GM12878 (cell line): ENCODE measurements at regions not wholly inside any gene's neighbourhood (a gene's known extent, or its start where the extent isn't known, plus 50 kb on each side); places are given as distances from the start of the nearest gene placed in this dataset.

Source experiments
- ATAC-seq: fragments of 200-7000 bp; cut with Tn5 transposase; 3 replicates; pipeline ENCODE4 v1.9.1; 2020; ENCODE audit warnings: mild to moderate bottlenecking, moderate library complexity
- BruUV-seq: library from RNA; stranded (reverse); fragments of 400-500 nt; replicated peaks from 2 replicates; lab custom pipeline; 2021; lab: Mats Ljungman, UMichigan
- CTCF ChIA-PET: fragments of 300-600 bp; sonication (Branson Sonifier 250); formaldehyde crosslinking; extraction: SDS; loops from one replicate; lab custom pipeline; 2021; ENCODE audit warnings: inconsistent platforms; lab: Yijun Ruan, JAX
- POLR2A ChIA-PET: fragments of 350-600 bp; formaldehyde crosslinking; extraction: SDS; loops from one replicate; lab custom pipeline; 2021; ENCODE audit warnings: inconsistent platforms; lab: Charles Lee
- RAD21 ChIA-PET: fragments of 300-600 bp; sonication (Branson Sonifier 250); formaldehyde crosslinking; loops from one replicate; lab custom pipeline; 2023; ENCODE audit warnings: antibody characterized with exemption; ENCODE audit not compliant: unreplicated experiment; lab: Charles Lee
- SMC1A ChIA-PET: fragments of 300-600 bp; sonication (Branson Sonifier 250); formaldehyde crosslinking; loops from one replicate; lab custom pipeline; 2023; ENCODE audit not compliant: unreplicated experiment, uncharacterized antibody; lab: Charles Lee
- DNase-seq: peaks from one replicate; pipeline ENCODE4 v3.0.0-alpha.2; 2011; ENCODE audit warnings: low read depth, low spot score
- FAIRE-seq: peaks from 3 replicates; lab custom pipeline; 2011; peaks lifted over from hg19 to GRCh38; lab: Jason Lieb, UNC
- H2AFZ ChIP-seq: 2 replicates; pipeline ENCODE4 v1.6.0; 2011; ENCODE audit warnings: low read depth, low read length, control low read depth; ENCODE audit not compliant: control insufficient read depth
- H3K27ac ChIP-seq: 2 replicates; pipeline ENCODE4 v1.5.1; 2011; ENCODE audit warnings: control low read depth; ENCODE audit not compliant: control insufficient read depth, insufficient read depth
- H3K27me3 ChIP-seq, 2 experiments: replicated peaks in 1 of 2; 2 replicates each; pipeline versions ENCODE4 v1.6.0 to v1.6.1; 2011; ENCODE audit warnings: low read length in 1 of 2; ENCODE audit not compliant: control insufficient read depth in 2 of 2, insufficient read depth in 2 of 2
- H3K36me3 ChIP-seq, 2 experiments: 2 replicates each; pipeline ENCODE4 v1.5.1; 2011; ENCODE audit warnings: low read length in 1 of 2; ENCODE audit not compliant: control insufficient read depth in 2 of 2, insufficient read depth in 2 of 2
- H3K4me1 ChIP-seq: 2 replicates; pipeline ENCODE4 v1.6.1; 2011; ENCODE audit warnings: mild to moderate bottlenecking, low read length, moderate library complexity, mixed read lengths; ENCODE audit not compliant: control insufficient read depth, insufficient read depth
- H3K4me2 ChIP-seq: 2 replicates; pipeline ENCODE4 v1.6.0; 2011; ENCODE audit warnings: control low read depth; ENCODE audit not compliant: control insufficient read depth, insufficient read depth
- H3K4me3 ChIP-seq: fragments of 200-600 bp; sonication (generic); 2 replicates; pipeline ENCODE4 v1.5.1; 2016
- H3K79me2 ChIP-seq: 2 replicates; pipeline ENCODE4 v1.6.0; 2011; ENCODE audit warnings: low read length; ENCODE audit not compliant: control insufficient read depth, insufficient read depth
- H3K9ac ChIP-seq: 2 replicates; pipeline ENCODE4 v1.8.0; 2011; ENCODE audit warnings: low read length, control low read depth, mixed read lengths; ENCODE audit not compliant: control insufficient read depth, insufficient read depth
- H3K9me3 ChIP-seq: replicated peaks from 3 replicates; pipeline ENCODE4 v1.5.1; 2011; ENCODE audit warnings: mild to moderate bottlenecking, low read length; ENCODE audit not compliant: control insufficient read depth, insufficient read depth
- H4K20me1 ChIP-seq: 2 replicates; pipeline ENCODE4 v1.6.0; 2011; ENCODE audit not compliant: control insufficient read depth, insufficient read depth
- BCL11A ChIP-seq: IDR thresholded peaks from 2 replicates; pipeline ENCODE4 v1.6.1; 2011; ENCODE audit warnings: low read depth, low read length
- JUND ChIP-seq: IDR thresholded peaks from 2 replicates; pipeline ENCODE4 v1.6.1; 2012; ENCODE audit warnings: low read depth, mild to moderate bottlenecking, low read length, improper control_type of control experiment, moderate library complexity
- MTA3 ChIP-seq: IDR thresholded peaks from 2 replicates; pipeline ENCODE4 v1.6.1; 2012; ENCODE audit warnings: low read length, inconsistent platforms, borderline replicate concordance
- NRF1 ChIP-seq: conservative IDR thresholded peaks from 2 replicates; pipeline ENCODE4 v1.6.1; 2011; ENCODE audit warnings: mild to moderate bottlenecking, low read depth, low read length, improper control_type of control experiment
- POLR2A ChIP-seq: IDR thresholded peaks from 2 replicates; pipeline ENCODE4 v1.6.1; 2011; ENCODE audit warnings: low read depth, mild to moderate bottlenecking, low read length
- RCOR1 ChIP-seq: conservative IDR thresholded peaks from 2 replicates; pipeline ENCODE4 v1.6.1; 2012; ENCODE audit warnings: low read depth, low read length, improper control_type of control experiment
- RELA ChIP-seq: fragments of 450-650 bp; IDR thresholded peaks from 2 replicates; pipeline ENCODE4 v1.8.0; 2014; ENCODE audit warnings: borderline replicate concordance; ENCODE audit not compliant: partially characterized antibody
- SIN3A ChIP-seq: IDR thresholded peaks from 2 replicates; pipeline ENCODE4 v1.6.1; 2012; ENCODE audit warnings: low read depth, low read length, improper control_type of control experiment
- SUZ12 ChIP-seq: fragments of 200-600 bp; sonication (generic); IDR thresholded peaks from one replicate; pipeline ENCODE4 v1.6.1; 2018; ENCODE audit warnings: antibody characterized with exemption, mild to moderate bottlenecking; ENCODE audit not compliant: unreplicated experiment
- ZBED1 ChIP-seq: IDR thresholded peaks from 2 replicates; pipeline ENCODE4 v1.6.1; 2016; ENCODE audit warnings: borderline replicate concordance
- ZNF274 ChIP-seq: IDR thresholded peaks from one replicate; pipeline ENCODE4 v1.8.0; 2011; ENCODE audit not compliant: insufficient read length, insufficient read depth
- ZSCAN29 ChIP-seq: fragments of 450-650 bp; IDR thresholded peaks from 2 replicates; pipeline ENCODE4 v1.6.1; 2017; ENCODE audit warnings: mild to moderate bottlenecking, moderate library complexity
- WGBS: methylation state at CpG from one replicate; pipeline ENCODE4 v1.1.6; 2016; ENCODE audit warnings: low lambda C conversion rate; ENCODE audit not compliant: insufficient replicate concordance, insufficient coverage; ENCODE audit errors: missing lambda C conversion rate; 5-methylcytosine and 5-hydroxymethylcytosine counted together
- in situ Hi-C: fragments of 300-500 bp; cut with MboI; formaldehyde crosslinking; loops from 9 replicates; pipeline ENCODE4 v1.14.3; 2018; ENCODE audit warnings: mixed read lengths
- intact Hi-C: fragments of 100-400 bp; cut with micrococcal nuclease; formaldehyde crosslinking; loops from one replicate; pipeline ENCODE4 v1.14.2; 2022; ENCODE audit not compliant: unreplicated experiment
- TF ChIP-seq, protein P1 (sequence below): fragments of 450-650 bp; IDR thresholded peaks from 2 replicates; pipeline ENCODE4 v1.6.1; 2017; ENCODE audit warnings: borderline replicate concordance
- TF ChIP-seq, protein P2 (sequence below): IDR thresholded peaks from 2 replicates; pipeline ENCODE4 v1.6.1; 2011; ENCODE audit warnings: borderline replicate concordance, low read depth, mild to moderate bottlenecking, moderate library complexity, mixed read lengths, low read length; ENCODE audit not compliant: insufficient read depth; ENCODE audit errors: extremely low read length
- TF ChIP-seq, protein P3 (sequence below): fragments of 450-650 bp; formaldehyde crosslinking; IDR thresholded peaks from 2 replicates; pipeline ENCODE4 v1.5.0; 2022; ENCODE audit warnings: mild to moderate bottlenecking, missing genetic modification characterization

DNA sequence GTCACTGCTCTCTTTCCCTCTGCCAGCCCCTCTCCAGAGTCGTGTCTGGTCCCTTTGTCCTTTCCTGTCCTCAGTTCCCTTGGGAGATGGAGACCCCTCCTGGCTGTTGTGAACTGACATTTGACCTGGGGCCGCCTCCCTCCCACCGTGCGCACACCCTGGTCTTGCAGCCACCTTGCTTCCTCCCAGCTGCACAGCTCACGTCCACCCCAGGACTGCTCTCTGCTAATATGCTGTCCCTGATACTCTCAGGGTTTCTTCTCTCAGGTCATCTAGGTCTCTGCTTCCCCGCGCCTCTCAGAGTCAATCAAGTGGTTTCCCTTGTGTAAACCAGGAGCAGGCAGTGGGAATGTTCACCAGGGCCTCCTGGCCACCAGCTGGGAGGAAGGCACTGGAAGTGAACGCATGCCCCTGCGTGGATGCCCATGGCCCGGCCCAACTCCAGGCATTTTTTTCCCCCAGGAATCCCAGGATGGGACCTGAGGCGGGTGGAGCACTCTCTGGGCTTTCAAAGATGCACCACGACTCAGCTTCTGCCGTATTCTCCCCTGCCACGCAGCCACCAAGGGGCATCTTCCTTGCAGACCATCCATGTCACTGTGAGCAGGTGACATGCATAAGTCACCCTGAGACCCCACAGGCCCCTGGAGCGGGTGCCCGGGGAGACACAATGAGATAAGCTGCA, 142.4 kb downstream of the OLFM1 start:
- no peaks in the 10 kb centered on the region for H3K79me2 ChIP-seq
- SMC1A ChIA-PET, result no interaction called here
- TF ChIP-seq, protein P1, sequence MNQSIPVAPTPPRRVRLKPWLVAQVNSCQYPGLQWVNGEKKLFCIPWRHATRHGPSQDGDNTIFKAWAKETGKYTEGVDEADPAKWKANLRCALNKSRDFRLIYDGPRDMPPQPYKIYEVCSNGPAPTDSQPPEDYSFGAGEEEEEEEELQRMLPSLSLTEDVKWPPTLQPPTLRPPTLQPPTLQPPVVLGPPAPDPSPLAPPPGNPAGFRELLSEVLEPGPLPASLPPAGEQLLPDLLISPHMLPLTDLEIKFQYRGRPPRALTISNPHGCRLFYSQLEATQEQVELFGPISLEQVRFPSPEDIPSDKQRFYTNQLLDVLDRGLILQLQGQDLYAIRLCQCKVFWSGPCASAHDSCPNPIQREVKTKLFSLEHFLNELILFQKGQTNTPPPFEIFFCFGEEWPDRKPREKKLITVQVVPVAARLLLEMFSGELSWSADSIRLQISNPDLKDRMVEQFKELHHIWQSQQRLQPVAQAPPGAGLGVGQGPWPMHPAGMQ, result no peak
- TF ChIP-seq MTA3, result no peak
- TF ChIP-seq SUZ12, result no peak
- no peak for TF ChIP-seq POLR2A
- no peak for TF ChIP-seq ZBED1
- TF ChIP-seq, protein P2, sequence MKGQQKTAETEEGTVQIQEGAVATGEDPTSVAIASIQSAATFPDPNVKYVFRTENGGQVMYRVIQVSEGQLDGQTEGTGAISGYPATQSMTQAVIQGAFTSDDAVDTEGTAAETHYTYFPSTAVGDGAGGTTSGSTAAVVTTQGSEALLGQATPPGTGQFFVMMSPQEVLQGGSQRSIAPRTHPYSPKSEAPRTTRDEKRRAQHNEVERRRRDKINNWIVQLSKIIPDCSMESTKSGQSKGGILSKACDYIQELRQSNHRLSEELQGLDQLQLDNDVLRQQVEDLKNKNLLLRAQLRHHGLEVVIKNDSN, result no peak
- TF ChIP-seq ZSCAN29, result no peak
- TF ChIP-seq NRF1, result no peak
- TF ChIP-seq, protein P3, sequence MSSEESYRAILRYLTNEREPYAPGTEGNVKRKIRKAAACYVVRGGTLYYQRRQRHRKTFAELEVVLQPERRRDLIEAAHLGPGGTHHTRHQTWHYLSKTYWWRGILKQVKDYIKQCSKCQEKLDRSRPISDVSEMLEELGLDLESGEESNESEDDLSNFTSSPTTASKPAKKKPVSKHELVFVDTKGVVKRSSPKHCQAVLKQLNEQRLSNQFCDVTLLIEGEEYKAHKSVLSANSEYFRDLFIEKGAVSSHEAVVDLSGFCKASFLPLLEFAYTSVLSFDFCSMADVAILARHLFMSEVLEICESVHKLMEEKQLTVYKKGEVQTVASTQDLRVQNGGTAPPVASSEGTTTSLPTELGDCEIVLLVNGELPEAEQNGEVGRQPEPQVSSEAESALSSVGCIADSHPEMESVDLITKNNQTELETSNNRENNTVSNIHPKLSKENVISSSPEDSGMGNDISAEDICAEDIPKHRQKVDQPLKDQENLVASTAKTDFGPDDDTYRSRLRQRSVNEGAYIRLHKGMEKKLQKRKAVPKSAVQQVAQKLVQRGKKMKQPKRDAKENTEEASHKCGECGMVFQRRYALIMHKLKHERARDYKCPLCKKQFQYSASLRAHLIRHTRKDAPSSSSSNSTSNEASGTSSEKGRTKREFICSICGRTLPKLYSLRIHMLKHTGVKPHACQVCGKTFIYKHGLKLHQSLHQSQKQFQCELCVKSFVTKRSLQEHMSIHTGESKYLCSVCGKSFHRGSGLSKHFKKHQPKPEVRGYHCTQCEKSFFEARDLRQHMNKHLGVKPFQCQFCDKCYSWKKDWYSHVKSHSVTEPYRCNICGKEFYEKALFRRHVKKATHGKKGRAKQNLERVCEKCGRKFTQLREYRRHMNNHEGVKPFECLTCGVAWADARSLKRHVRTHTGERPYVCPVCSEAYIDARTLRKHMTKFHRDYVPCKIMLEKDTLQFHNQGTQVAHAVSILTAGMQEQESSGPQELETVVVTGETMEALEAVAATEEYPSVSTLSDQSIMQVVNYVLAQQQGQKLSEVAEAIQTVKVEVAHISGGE, result no peak
- no peak for TF ChIP-seq RCOR1
- TF ChIP-seq BCL11A, result no peak
- no peak for TF ChIP-seq RELA
- TF ChIP-seq ZNF274, result no peak
- TF ChIP-seq JUND, result no peak
- no peak for TF ChIP-seq SIN3A
- TF ChIP-seq, all 136 proteins: peak for 0
- BruUV-seq, result no TSS peak
- in situ Hi-C loops (no loop called here), intact Hi-C loops (no loop called here)
- ChIA-PET POLR2A (no interaction called here), CTCF (no interaction called here), RAD21 (no interaction called here)
- H3K4me3 ChIP-seq, result no peak overlapping the region
- no peak overlapping the region for H2AFZ ChIP-seq
- no peak overlapping the region for H3K9ac ChIP-seq
- FAIRE-seq, result no peak
- peaks cover 1% of the 10 kb centered on the region; the same call in 1 of the 3 replicates for H3K9me3 ChIP-seq
- H3K4me1 ChIP-seq, result no peaks in the 10 kb centered on the region
- 22% methylated on average over 16 of the region's 16 CpGs for WGBS
- no peak for ATAC-seq
- no peak overlapping the region for H3K27ac ChIP-seq
- DNase-seq, result no peak
- no peaks in the 10 kb centered on the region for H3K36me3 ChIP-seq
- no peaks in the 10 kb centered on the region; a peak in 1 of 4 replicates for H3K27me3 ChIP-seq
- H4K20me1 ChIP-seq, result no peaks in the 10 kb centered on the region
- no peak overlapping the region for H3K4me2 ChIP-seq
